Caco-2 (cell line): ENCODE measurements at regions not wholly inside any gene's neighbourhood (a gene's known extent, or its start where the extent isn't known, plus 50 kb on each side); places are given as distances from the start of the nearest gene placed in this dataset.

Experiments used
- BruUV-seq: library from RNA; stranded (reverse); fragments of 400-500 nt; replicated peaks from 2 replicates; lab custom pipeline; 2021; lab: Mats Ljungman, UMichigan
- CTCF ChIA-PET: fragments of 300-600 bp; sonication (Branson Sonifier 250); formaldehyde crosslinking; loops from one replicate; lab custom pipeline; 2022; ENCODE audit warnings: antibody characterized with exemption; lab: Charles Lee
- POLR2A ChIA-PET: fragments of 300-600 bp; sonication (Branson Sonifier 250); formaldehyde crosslinking; loops from one replicate; lab custom pipeline; 2022; ENCODE audit warnings: antibody characterized with exemption; lab: Charles Lee
- DNase-seq, 2 experiments: peaks; one replicate each; pipeline versions ENCODE4 v3.0.0 to v3.0.0-alpha.2; 2020 to 2022
- H3K27me3 ChIP-seq: replicated peaks from 2 replicates; pipeline ENCODE4 v1.6.0; 2011; ENCODE audit warnings: low read length; ENCODE audit not compliant: control insufficient read depth, insufficient read depth
- H3K36me3 ChIP-seq: 2 replicates; pipeline ENCODE4 v1.5.1; 2011; ENCODE audit warnings: low read length; ENCODE audit not compliant: control insufficient read depth, insufficient read depth
- H3K4me1 ChIP-seq: fragments of 250-450 bp; sonication (Bioruptor Pico); 2 replicates; pipeline ENCODE4 v1.5.1; 2020; ENCODE audit warnings: mild to moderate bottlenecking
- H3K4me3 ChIP-seq: 2 replicates; pipeline ENCODE4 v1.5.1; 2011; ENCODE audit warnings: low read depth, mild to moderate bottlenecking, control low read depth, low read length
- H3K9me3 ChIP-seq: fragments of 250-450 bp; sonication (Bioruptor Pico); 2 replicates; pipeline ENCODE4 v1.5.1; 2020; ENCODE audit warnings: mild to moderate bottlenecking, moderate library complexity
- H3K27ac Mint-ChIP-seq: one replicate; pipeline ENCODE4 v1.8.0; 2022; ENCODE audit warnings: mixed read lengths; ENCODE audit not compliant: unreplicated experiment
- H3K27me3 Mint-ChIP-seq: one replicate; pipeline ENCODE4 v1.8.0; 2022; ENCODE audit warnings: mixed read lengths; ENCODE audit not compliant: insufficient read depth, unreplicated experiment
- H3K36me3 Mint-ChIP-seq: one replicate; pipeline ENCODE4 v1.8.0; 2022; ENCODE audit warnings: mild to moderate bottlenecking, mixed read lengths; ENCODE audit not compliant: insufficient read depth, unreplicated experiment
- H3K4me1 Mint-ChIP-seq: one replicate; pipeline ENCODE4 v1.8.0; 2022; ENCODE audit warnings: low read depth, mixed read lengths; ENCODE audit not compliant: unreplicated experiment
- H3K4me3 Mint-ChIP-seq: one replicate; pipeline ENCODE4 v1.8.0; 2022; ENCODE audit warnings: mild to moderate bottlenecking, moderate library complexity, mixed read lengths; ENCODE audit not compliant: unreplicated experiment
- H3K9me3 Mint-ChIP-seq: one replicate; pipeline ENCODE4 v1.8.0; 2022; ENCODE audit warnings: mixed read lengths; ENCODE audit not compliant: unreplicated experiment
- intact Hi-C: fragments of 100-400 bp; cut with micrococcal nuclease; formaldehyde crosslinking; loops from one replicate; pipeline ENCODE4 v1.10.0; 2022; ENCODE audit not compliant: unreplicated experiment
- TF ChIP-seq, protein P1 (sequence below), 2 experiments: fragments of 200-600 bp in 1 of 2; IDR thresholded peaks; 1 replicate in 1 of 2; 2 replicates in 1 of 2; pipeline versions ENCODE4 v1.5.1 to v1.8.0; 2011 to 2022; ENCODE audit warnings: antibody characterized with exemption in 1 of 2, control low read depth in 1 of 2, inconsistent platforms in 1 of 2, low read depth in 1 of 2, low read length in 1 of 2, mild to moderate bottlenecking in 1 of 2, moderate library complexity in 1 of 2; ENCODE audit not compliant: insufficient read depth in 1 of 2, severe bottlenecking in 1 of 2, unreplicated experiment in 1 of 2

GRCh38 chr14:87430214-87430613, 562.8 kb downstream of the GALC start:
- Mint-ChIP-seq H3K36me3 (no peaks in the 10 kb centered on the region), H3K27me3 (no peaks in the 10 kb centered on the region), H3K27ac (no peak overlapping the region), H3K4me3 (no peak overlapping the region), H3K4me1 (no peaks in the 10 kb centered on the region), H3K9me3 (peaks cover 10% of the 10 kb centered on the region)
- DNase-seq: no peak
- ChIA-PET POLR2A (no interaction called here), CTCF (no interaction called here)
- Histone ChIP-seq H3K4me1 (peaks cover 10% of the 10 kb centered on the region), H3K4me3 (no peak overlapping the region), H3K27me3 (no peaks in the 10 kb centered on the region), H3K36me3 (no peaks in the 10 kb centered on the region), H3K9me3 (no peaks in the 10 kb centered on the region)
- intact Hi-C loops: no loop called here
- BruUV-seq: no TSS peak
- TF ChIP-seq, protein P1, sequence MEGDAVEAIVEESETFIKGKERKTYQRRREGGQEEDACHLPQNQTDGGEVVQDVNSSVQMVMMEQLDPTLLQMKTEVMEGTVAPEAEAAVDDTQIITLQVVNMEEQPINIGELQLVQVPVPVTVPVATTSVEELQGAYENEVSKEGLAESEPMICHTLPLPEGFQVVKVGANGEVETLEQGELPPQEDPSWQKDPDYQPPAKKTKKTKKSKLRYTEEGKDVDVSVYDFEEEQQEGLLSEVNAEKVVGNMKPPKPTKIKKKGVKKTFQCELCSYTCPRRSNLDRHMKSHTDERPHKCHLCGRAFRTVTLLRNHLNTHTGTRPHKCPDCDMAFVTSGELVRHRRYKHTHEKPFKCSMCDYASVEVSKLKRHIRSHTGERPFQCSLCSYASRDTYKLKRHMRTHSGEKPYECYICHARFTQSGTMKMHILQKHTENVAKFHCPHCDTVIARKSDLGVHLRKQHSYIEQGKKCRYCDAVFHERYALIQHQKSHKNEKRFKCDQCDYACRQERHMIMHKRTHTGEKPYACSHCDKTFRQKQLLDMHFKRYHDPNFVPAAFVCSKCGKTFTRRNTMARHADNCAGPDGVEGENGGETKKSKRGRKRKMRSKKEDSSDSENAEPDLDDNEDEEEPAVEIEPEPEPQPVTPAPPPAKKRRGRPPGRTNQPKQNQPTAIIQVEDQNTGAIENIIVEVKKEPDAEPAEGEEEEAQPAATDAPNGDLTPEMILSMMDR (IDR thresholded peaks at IDR 0.05; ENCODE audit: insufficient read depth in 1 of 2, low read depth in 1 of 2, low read length in 1 of 2, severe bottlenecking in 1 of 2, unreplicated experiment in 1 of 2): no peak

- BruUV-seq: no TSS peak
- Mint-ChIP-seq H3K4me3 (no peak overlapping the region), H3K9me3 (no peaks in the 10 kb centered on the region), H3K27me3 (no peaks in the 10 kb centered on the region), H3K36me3 (no peaks in the 10 kb centered on the region), H3K4me1 (no peaks in the 10 kb centered on the region), H3K27ac (no peak overlapping the region)
- Histone ChIP-seq H3K4me3 (no peak overlapping the region), H3K27me3 (no peaks in the 10 kb centered on the region), H3K4me1 (no peaks in the 10 kb centered on the region), H3K9me3 (no peaks in the 10 kb centered on the region), H3K36me3 (no peaks in the 10 kb centered on the region)
- TF ChIP-seq, protein P1 (IDR thresholded peaks at IDR 0.05; ENCODE audit: insufficient read depth in 1 of 2, low read depth in 1 of 2, low read length in 1 of 2, severe bottlenecking in 1 of 2, unreplicated experiment in 1 of 2): no peak
- no peak for DNase-seq
- CTCF ChIA-PET: no interaction called here
- intact Hi-C loops: no loop called here
- POLR2A ChIA-PET: no interaction called here
Measured at GRCh38 chr14:87419925-87420324, 573.1 kb downstream of the GALC start.

- TF ChIP-seq, protein P1 (IDR thresholded peaks at IDR 0.05; ENCODE audit: insufficient read depth in 1 of 2, low read depth in 1 of 2, low read length in 1 of 2, severe bottlenecking in 1 of 2, unreplicated experiment in 1 of 2): no peak
- Mint-ChIP-seq H3K27me3 (no peaks in the 10 kb centered on the region), H3K4me3 (no peak overlapping the region), H3K27ac (no peak overlapping the region), H3K4me1 (no peaks in the 10 kb centered on the region), H3K36me3 (no peaks in the 10 kb centered on the region), H3K9me3 (no peaks in the 10 kb centered on the region)
- POLR2A ChIA-PET: no interaction called here
- CTCF ChIA-PET: no interaction called here
- no TSS peak for BruUV-seq
- H3K4me1 ChIP-seq: no peaks in the 10 kb centered on the region
- H3K27me3 ChIP-seq: no peaks in the 10 kb centered on the region
- H3K9me3 ChIP-seq: no peaks in the 10 kb centered on the region
- intact Hi-C loops: no loop called here
- no peak overlapping the region for H3K4me3 ChIP-seq
- no peak for DNase-seq
- no peaks in the 10 kb centered on the region for H3K36me3 ChIP-seq
Measured at GRCh38 chr14:87411370-87411769, 581.6 kb downstream of the GALC start.
